Endometrium (tissue), 2 donors: ENCODE measurements at regions not wholly inside any gene's neighbourhood (a gene's known extent, or its start where the extent isn't known, plus 50 kb on each side); places are given as distances from the start of the nearest gene placed in this dataset.

Experiments
- FAIRE-seq: peaks from 2 replicates; lab custom pipeline; 2012; peaks lifted over from hg19 to GRCh38; lab: Jason Lieb, UNC
- donor health status: control.
- donor health status: control.

DNA sequence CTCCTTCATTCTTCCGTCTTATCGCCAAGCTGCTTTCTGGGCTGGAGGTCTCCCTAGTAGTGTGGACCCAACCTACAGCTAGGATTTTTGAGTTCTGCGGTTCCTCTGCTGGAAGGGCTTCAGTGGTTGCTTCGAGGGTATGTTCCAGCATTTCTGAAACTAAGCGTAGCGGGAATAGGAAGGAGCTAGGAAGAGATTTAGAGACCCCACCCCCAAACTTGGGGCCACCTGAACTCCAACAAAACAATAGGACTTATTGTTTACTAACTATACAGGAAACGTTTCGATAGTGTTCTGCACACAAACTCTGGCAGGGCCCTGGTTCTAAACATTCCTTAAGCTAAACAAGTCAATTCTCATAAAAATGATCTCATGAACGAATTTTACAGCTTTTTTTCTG lies 346.7 kb downstream of the PLK2 start:
- FAIRE-seq, result no peak

DNA sequence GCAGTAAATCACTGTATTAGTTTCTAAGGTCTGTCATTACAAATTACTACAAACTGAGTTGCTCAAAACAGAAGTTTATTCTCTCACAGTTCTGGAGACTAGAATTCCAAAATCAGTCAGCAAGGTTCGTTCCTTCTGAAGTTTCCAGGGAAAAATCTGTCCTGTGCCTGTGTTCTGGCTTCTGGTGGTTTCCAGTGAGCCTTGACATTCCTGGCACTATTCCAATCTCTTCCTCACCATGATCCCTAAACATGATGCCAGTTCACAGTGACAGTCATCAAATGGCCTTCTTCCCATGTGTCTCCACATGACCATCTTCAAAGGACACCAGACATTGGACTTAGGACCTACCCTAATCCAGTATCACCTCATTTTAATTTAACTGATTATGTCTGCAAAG lies 351.4 kb downstream of the PLK2 start:
- FAIRE-seq, result no peak

DNA sequence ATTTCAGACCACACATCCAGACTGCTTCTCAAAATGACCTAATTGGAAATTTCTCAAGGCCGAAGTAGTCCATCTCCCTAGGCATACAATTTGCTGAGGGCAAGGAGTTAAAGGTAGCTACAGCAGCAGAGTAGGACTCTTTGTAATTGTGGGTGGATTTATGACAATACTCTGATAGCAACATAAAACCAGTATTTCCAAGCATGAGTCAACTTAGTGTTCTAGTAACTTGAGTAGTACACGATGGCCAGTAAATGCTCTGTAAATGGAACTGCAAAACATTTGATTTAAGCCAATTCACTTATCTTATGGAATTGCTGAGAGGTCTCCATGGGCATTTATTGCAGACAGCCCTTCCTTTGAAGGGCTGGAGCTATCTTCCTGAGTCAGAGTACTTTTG lies 352.2 kb downstream of the PLK2 start:
- no peak for FAIRE-seq

DNA sequence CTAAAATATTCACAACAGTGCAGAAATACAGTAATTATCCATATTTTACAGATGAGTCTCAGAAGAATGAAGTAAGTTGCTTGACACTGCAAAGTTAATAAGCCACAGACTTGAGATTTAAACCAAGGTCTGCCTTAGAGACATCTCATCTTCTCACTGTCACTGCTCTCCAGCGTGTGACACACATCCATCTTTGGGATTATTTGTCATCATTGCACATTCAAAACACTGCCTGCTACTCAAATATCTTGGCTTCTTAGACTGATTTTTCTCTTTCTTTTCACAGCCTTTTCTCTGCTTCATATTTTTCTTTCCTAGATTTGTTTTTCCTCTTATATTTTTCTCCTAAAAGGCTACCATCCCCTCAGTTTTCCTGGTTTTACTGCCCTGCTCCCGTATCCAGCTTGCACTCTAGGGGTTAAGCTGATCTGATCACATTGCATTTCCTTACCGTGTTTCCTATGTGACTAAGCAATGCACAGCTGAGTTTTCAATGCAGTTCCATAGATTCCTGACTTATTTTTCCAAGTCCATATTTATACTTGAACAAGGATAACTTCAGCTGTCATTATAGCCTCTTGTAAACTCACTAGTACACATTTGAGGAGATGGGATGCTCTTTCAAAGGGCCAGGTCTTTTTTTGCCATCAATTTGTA lies 353.0 kb downstream of the PLK2 start:
- FAIRE-seq, result no peak

DNA sequence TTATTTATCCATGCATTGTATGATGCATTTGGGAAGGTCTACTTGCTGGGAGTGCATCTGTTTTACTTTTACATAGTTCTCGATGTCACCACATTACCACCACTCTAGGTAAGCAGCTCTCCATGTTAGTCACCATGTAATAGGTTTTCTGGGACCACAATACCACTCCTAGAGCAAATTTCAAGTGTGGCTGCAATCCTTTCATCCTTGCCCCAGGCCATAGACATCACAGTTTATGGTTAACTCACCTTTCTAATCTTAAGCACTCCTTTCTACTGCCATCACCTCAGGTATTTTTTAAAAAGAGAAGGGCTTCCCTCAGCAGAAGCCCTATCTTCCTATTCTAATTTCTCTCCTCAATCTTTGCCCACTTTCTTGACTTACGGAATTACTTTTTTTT lies 354.1 kb downstream of the PLK2 start:
- FAIRE-seq, result no peak

DNA sequence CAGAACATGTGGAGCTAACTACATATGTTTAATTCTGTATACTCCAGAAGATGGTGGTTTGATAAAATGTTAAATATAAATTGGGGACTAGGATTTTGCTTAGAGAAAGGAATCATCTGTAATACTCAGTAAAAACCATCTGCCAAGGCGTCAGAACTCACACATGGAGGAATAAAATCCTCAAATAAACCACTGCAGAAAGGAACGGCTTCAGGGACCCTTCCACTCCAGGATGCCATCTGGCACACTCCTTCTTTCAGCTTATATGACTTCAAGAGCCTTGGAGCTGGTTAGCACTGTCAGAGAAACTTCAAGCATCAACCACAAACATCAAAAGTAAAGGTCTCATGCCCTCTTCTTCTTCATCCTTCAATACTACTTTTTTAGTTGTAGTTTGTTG lies 360.6 kb downstream of the PLK2 start:
- no peak for FAIRE-seq

DNA sequence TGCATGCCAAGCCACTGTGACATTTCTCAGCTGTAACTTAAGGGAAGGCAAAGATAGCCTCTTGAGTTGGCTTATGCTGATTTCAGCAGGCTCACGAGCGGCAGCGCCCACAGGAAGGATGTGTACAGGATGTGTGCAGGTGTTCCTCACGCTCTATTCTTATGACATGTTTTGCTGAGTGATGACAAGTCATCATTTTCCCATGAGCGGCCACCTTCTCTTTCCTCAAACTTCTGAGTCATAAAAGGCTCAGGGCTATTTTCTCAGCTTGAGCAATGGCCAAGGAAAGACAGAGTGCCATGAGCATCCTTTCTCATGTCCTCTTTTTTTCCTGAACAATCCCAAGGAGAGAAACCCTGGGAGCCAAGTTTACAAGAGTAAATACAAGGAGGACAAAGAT lies 365.9 kb downstream of the PLK2 start:
- no peak for FAIRE-seq

DNA sequence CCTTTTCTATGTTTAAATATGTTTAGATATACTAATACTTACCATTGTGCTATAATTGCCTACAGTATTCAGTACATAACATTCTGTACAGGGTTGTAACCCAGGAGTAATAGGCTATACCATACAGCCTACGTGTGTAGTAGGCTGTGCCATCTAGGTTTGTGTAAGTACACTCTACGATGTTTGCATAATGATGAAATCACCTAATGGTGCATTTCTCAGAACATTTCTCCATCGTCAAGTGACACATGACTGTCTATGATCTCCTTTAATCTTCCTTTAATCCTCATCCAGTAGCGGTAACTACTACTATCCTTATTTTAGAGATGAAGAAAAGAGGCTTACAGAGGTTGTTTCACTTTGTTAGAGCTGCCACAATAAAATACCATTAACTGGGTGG lies 369.2 kb downstream of the PLK2 start:
- no peak for FAIRE-seq

DNA sequence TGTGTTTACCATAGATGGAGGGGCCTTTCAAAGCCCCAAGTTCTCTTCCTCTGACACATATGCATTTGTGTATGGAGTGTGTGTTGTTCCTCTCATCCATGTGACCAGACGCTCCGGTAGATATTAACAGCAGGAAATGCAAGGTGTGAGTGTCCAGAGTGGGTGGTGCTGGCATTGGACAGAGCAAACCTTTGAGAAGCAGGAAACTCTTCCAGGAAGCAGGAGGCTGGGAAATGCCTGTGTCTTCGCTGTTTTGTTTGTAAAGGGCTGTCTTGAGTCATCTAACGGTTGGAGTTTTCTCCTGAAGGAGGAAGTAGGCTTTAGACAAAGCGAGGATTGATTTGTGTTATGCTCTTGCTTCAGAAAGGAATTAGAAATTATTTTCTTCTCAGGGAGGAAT lies 370.9 kb downstream of the PLK2 start:
- FAIRE-seq, result no peak

DNA sequence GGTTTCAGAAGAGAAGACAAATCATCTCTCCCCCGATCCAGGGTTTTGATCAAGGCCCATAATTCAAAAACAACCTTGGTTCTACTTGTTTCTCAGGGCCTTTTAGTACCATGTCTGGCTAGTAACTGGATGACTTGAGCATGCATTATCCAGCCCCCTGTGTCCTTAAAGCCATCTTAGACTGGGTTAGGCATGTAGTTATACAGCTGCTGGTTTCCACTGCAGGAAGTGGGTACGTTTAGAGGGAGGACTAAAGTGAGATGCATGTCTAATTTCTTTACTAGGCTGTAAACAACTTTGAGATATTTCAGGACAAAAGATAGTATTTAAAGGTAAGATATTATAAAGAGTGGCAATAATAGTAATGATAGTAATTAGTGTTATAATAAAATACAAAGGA lies 372.0 kb downstream of the PLK2 start:
- FAIRE-seq, result no peak

DNA sequence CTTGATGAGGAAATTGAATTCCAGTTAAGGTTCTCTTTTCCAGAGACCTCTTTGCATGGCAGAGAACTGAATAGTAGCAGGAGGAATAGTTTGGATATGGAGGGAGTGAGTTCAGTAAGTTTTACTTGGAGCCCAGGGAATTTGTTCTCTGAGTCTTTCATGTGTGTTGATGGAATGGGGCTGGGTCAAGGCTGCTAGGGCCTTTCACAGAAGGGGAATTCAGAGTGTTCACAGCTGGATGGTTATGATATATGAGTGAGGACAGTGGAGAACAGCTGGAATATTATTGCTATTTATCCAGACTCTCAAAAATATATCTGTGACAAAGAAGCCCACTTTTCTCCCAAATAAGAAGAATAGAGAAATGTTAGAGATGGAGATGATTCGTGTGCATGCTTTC lies 372.8 kb downstream of the PLK2 start:
- FAIRE-seq, result no peak

DNA sequence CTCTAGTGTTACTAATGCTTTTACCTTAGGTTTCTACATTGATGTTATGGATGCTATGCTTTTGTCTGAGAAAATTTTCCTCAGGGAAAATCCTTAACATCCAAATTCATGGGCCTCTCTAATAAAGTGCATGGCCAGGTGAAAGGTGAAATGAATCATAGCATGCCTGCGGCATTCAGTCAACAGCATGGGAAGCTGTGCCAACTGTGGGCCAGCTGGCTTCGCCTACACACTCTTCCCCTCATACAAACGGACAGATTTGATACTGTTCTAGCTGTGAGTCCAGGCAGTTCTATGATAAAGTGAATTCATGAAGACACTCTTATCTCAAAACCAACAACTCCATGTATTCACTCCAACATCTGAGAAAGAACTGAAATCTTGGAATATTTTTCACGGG lies 374.1 kb downstream of the PLK2 start:
- FAIRE-seq, result no peak

DNA sequence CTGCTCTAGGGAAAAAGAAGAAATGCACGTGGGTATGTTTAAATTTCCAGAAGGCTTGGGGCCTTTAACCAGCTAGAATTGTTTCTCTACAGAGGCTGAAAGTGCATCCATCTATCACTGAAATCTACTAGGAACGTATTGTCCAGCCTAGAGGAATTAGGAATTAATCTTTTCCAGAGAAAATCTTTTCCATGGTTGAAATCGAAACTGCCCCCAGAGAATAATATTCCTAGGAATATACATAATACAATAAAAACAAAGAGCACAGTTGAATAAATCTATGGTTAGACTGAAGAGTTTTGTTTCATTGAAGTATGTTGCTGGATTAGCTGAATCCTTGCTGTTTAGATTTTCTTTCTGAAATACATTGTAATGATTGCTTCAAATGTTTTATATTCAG lies 378.5 kb downstream of the PLK2 start:
- no peak for FAIRE-seq

DNA sequence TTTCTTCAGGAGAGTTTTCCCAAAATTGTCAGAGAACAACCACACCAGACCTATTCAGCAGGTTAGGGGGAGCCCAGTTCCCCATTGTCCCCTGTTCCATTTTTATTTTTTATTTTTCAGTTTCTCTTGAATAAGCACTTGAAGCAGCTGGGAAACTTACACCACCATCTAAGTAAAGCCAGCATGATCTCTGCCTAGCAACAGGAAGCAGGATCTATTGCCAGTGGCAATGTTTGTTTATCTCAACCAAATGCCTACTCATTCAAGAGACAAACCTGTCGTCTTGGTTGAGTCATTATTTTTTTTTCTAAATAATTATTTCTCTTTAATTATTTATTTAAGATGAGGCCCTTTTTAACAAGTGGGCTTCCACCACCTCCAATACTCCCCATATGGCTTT lies 379.3 kb downstream of the PLK2 start:
- no peak for FAIRE-seq

DNA sequence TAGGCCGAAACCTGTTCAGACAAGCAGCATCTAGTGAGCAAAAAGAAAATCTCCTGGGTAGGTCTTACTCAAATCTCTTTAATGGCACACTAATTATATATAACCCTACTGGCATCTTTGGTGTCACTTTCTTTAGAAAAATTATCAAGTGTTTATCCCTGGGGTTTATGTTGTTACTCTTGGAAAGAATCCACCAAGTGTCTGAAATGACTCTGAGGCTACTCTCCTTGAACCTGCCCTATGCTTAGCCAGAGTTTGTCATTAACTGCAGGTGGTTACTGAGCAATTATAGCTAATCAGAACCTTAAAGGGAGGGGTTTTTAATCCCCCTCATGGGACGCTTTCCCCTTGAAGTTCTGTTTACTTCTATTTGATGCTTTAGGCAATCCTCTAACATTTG lies 381.9 kb downstream of the PLK2 start:
- FAIRE-seq, result no peak

DNA sequence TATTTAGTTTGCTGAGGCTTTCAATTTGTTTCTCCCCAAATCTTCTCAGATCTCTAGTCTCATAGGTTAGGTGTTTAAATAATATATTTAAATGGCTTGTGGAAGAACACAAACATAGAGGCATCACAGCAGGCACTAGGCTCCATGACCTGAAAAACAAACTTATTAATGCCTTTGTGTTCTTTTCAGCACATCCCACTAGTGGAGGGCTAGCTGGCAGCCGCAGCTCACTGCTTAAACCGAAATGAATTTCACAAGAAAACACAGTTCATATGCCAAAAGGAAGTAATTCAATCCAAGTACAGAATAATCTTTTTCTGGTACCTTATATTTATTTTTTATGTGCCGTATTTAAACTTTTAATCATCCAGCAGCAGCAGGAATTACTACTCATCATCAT lies 382.5 kb downstream of the PLK2 start:
- no peak for FAIRE-seq

DNA sequence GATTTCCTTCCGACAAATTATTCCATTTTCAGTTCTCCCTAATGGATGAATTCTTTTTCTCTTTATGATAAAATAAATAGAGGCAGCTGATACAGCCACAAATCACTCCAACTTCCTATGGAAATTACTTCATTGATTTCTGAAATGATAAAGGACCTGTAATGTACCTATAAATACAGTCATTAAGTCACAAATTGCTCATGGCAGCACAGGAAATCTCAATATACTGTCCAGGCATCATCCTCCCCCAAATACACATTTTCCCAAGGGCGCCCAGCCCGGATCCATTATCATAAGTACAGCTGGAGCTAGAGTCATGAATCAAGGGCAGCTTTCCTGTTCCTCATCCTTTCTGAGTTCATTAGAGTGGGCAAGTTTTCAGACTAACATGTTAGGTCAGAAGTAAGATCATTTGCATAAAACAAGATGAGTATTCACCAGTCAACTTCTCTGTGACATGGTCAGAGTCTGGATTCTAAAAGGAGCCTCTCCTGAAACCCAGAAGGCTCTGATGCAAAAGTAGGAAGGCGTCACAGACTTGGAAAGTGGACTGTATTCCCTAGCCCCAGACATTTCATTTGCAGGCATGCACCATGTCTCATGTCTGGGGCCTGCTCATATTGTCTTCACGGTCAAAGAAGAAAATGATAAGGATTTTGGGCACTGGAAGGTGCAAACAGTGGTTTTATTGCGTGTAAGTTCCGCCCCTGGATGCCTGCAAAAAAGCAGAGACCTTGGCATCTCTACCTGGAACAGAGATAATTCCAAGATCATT lies 383.2 kb downstream of the PLK2 start:
- no peak for FAIRE-seq

DNA sequence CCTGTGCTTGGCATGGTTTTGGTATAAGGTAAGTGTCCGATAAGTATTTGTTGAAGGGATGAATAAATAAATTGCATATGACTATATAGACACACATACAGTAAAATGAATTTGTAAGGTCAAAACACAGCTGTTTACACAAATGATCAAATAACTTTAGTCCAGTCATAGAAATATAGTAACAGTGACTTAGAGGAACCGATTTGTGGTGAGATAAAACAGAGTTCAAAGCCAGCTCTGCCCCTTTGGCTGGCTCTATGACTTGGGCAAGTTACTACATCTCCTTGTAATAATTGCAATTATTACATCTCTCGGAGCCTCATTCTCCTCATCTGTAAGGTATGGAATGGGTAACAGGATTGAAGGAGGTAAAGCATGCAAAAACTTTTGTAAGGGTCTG lies 384.0 kb downstream of the PLK2 start:
- no peak for FAIRE-seq

DNA sequence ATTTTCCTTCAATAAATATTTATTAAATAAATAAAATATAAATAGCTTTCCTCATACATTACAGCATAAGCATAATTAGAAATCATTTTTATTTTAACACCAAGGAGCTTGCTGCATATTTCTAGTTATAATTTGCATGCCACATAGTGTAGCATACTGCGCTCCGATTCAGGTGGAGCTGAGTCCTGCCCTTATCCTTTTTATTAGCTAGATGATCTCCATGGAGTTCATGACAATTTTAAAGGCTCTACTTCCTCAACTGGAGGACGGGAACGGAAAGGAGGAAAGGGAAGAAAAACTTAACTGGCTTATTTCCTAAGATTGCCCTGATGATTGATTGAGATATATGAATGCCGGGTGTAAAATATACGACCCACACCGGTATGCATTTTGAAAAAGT lies 385.2 kb downstream of the PLK2 start:
- no peak for FAIRE-seq

DNA sequence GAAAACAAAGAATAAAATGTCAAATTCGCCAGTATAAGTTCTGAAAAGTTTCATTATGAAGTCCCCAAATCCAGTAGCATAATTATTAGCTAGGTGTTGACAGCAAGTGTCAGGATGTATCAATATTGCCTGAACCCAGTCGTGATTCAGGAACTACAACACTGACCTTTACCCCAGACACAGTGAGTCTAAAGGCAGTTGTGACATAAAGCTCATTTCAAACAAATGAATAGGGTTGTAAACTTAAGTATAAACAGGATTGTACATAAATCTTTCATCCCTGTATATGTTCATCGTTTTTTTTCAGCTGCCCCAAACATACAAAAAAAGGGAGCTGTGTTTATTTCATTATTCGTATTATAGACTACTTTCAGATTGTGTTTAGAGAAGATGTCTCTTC lies 385.7 kb downstream of the PLK2 start:
- FAIRE-seq, result no peak

DNA sequence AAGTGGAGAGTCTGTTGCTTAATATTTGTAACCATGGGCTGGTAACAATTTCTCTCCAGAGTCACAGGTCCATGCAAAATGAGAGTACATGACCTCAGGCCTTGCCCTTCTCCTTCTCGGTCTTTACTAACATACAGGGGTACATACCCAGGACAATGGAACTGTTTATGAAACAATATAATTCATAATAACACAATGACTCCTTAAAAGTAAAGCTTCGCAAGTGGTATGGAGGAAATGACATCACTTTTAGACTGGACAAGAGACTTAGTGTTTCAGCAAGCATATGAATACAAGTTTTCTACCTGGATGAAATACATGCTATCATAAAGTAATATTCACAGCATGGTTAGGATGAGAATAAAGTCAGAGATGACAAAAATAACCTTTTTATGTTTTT lies 386.6 kb downstream of the PLK2 start:
- FAIRE-seq, result no peak

DNA sequence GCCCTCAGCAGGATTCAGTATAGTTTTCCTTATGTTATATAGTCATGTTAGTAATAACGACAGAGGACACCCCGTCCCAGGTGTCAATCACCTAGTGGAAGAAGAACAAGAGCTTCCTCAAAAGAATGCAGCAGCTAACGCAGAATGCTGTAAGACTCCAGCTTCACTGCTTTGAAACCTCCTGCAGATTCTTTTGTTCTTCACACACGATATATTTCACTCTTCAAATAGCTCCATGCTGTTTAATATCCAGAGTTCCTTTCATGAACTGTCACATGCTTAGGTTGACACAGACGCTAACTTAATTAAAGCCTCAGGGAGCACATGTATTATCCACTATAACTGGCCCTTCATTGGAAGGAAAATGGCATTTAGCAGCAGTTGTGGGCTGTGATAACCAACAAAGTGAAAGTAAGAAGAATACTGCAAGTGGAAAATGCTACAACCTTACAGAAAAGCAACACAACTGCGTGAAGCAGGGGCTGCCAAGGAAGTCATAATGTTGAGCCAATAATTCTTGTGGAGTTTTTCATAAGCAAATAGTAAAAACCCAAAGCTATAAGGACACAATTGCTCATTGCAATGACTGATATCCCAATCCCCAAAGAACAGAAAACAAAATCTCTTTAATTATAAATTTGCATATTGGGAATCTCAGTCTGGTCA lies 387.5 kb downstream of the PLK2 start:
- FAIRE-seq, result no peak

DNA sequence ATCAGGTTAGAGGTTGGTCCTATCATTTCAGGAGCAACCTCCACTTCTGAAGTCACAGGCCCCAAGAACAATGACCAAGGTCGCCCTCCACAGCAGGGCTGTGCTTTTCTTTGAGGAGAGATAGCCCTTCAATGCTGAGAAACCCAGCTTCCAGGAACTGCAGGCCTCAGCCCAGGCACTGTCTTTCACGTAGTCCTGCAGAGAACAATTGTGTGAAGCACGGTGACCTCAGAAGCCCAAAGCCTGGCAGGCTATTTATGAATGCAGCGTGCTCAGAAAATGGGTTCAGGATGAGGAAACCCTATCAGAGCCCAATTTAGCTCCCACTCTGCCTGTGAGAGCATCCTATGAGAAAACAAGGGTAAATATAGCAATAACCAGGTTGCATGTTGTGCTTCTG lies 388.3 kb downstream of the PLK2 start:
- no peak for FAIRE-seq

DNA sequence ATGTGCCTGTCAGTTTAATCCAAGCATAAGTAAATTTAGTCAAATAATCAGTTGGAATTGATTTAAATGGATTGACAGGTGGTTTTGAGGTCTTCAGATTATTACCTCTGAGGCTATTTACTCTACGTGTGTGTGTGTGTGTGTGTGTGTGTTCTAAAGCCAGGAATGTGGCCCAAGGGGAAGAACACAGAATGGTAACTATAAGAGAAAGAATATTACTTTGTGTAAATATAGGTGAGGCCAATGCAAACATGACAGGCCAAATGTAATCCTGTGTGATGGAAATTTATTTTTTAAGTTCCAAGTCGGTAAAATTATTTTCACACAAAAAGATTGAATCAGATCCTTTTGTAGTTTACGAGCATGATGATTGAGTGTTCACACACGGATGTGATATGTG lies 390.0 kb downstream of the PLK2 start:
- FAIRE-seq, result no peak
